OCI-LY1 (cell line): ENCODE measurements at regions not wholly inside any gene's neighbourhood (a gene's known extent, or its start where the extent isn't known, plus 50 kb on each side); places are given as distances from the start of the nearest gene placed in this dataset.

ENCODE experiments used
- EZH2 ChIP-seq: fragments of 200-600 bp; sonication (generic), shearing (Covaris generic); IDR thresholded peaks from 2 replicates; pipeline ENCODE4 v1.8.0; 2017; ENCODE audit warnings: borderline replicate concordance, mixed run types, mild to moderate bottlenecking, antibody characterized with exemption, low read length, moderate library complexity, mixed read lengths
- TF ChIP-seq, protein P1 (sequence below): fragments of 200-600 bp; sonication (generic), shearing (Covaris generic); IDR thresholded peaks from 2 replicates; pipeline ENCODE4 v1.5.1; 2017; ENCODE audit warnings: mild to moderate bottlenecking, antibody characterized with exemption, low read length, moderate library complexity, mixed read lengths

DNA sequence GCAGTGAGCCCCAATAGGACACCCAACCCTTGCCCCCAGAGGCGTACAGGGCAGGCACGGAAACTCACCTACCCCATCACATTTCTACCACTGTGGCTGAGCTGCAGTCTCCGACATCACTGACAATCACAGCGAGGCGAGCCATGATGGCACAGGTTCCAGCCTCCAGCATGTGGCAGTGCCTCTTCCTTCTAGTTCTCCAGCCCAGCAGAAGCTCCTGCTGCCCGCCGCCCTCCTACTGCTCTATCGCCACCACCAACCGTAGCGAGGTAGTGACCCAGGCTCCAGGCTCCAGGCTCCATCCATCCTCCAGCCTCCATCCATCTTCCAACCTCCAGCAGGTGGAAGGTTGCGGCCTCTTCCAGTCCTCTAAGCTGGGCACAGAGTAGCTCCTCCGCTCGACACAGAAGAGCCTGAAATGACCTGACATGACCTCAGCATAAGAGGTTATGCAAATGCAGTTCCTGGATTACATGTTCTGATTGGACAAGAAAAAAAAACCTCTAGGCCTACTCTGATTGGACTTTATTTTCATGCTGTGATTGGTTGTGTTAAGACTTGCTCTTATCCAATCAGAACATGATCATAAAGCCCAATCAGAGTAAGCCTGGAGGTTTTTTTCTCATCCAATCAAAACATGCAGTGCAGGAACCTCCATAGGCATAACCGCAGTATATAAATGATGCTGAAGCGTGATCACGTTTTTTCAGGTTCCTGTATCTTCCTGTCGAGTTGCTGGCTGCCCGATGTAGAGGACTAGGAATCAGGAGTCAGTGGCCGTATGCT is 438.9 kb upstream of the ZNF337 start:
- TF ChIP-seq, protein P1, sequence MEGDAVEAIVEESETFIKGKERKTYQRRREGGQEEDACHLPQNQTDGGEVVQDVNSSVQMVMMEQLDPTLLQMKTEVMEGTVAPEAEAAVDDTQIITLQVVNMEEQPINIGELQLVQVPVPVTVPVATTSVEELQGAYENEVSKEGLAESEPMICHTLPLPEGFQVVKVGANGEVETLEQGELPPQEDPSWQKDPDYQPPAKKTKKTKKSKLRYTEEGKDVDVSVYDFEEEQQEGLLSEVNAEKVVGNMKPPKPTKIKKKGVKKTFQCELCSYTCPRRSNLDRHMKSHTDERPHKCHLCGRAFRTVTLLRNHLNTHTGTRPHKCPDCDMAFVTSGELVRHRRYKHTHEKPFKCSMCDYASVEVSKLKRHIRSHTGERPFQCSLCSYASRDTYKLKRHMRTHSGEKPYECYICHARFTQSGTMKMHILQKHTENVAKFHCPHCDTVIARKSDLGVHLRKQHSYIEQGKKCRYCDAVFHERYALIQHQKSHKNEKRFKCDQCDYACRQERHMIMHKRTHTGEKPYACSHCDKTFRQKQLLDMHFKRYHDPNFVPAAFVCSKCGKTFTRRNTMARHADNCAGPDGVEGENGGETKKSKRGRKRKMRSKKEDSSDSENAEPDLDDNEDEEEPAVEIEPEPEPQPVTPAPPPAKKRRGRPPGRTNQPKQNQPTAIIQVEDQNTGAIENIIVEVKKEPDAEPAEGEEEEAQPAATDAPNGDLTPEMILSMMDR = no peak
- TF ChIP-seq EZH2 = no peak
